KMS-11 (cell line): ENCODE measurements at regions not wholly inside any gene's neighbourhood (a gene's known extent, or its start where the extent isn't known, plus 50 kb on each side); places are given as distances from the start of the nearest gene placed in this dataset.

Experiments used
- H2AFZ ChIP-seq: fragments of 200-600 bp; sonication (generic); 2 replicates; pipeline ENCODE4 v1.6.1; 2016; ENCODE audit warnings: antibody characterized with exemption, mixed run types, low read depth
- H3K27ac ChIP-seq: fragments of 200-600 bp; sonication (generic); 2 replicates; pipeline ENCODE4 v1.6.1; 2016; ENCODE audit warnings: mild to moderate bottlenecking, mixed run types
- H3K27me3 ChIP-seq: fragments of 200-600 bp; sonication (generic); 2 replicates; pipeline ENCODE4 v1.6.1; 2017; ENCODE audit warnings: mild to moderate bottlenecking, low read depth, mixed run types, moderate library complexity; ENCODE audit not compliant: insufficient read depth
- H3K36me3 ChIP-seq: fragments of 200-600 bp; sonication (generic); 2 replicates; pipeline ENCODE4 v1.6.1; 2017; ENCODE audit warnings: mild to moderate bottlenecking, mixed run types; ENCODE audit not compliant: insufficient read depth
- H3K4me1 ChIP-seq: fragments of 200-600 bp; sonication (generic); 2 replicates; pipeline ENCODE4 v1.6.1; 2016; ENCODE audit warnings: mild to moderate bottlenecking, low read depth, mixed run types; ENCODE audit not compliant: poor library complexity, severe bottlenecking
- H3K4me2 ChIP-seq: fragments of 200-600 bp; sonication (generic); 2 replicates; pipeline ENCODE4 v1.7.0; 2016; ENCODE audit warnings: mild to moderate bottlenecking, mixed run types
- H3K4me3 ChIP-seq: fragments of 200-600 bp; sonication (generic); IDR thresholded peaks from 2 replicates; pipeline ENCODE4 v1.6.1; 2017; ENCODE audit warnings: low read depth, low read length, mixed read lengths; ENCODE audit not compliant: insufficient read depth
- H3K79me2 ChIP-seq: fragments of 200-600 bp; sonication (generic); 2 replicates; pipeline ENCODE4 v1.6.1; 2016; ENCODE audit warnings: low read depth, mixed run types; ENCODE audit not compliant: insufficient read depth
- H3K9ac ChIP-seq: fragments of 200-600 bp; sonication (generic); 2 replicates; pipeline ENCODE4 v1.6.1; 2016; ENCODE audit warnings: mild to moderate bottlenecking, mixed run types
- H4K20me1 ChIP-seq: fragments of 200-600 bp; sonication (generic); 2 replicates; pipeline ENCODE4 v1.6.1; 2016; ENCODE audit warnings: mild to moderate bottlenecking, mixed run types; ENCODE audit not compliant: insufficient read depth
- CTCF ChIP-seq: fragments of 200-600 bp; sonication (generic); conservative IDR thresholded peaks from 2 replicates; pipeline ENCODE4 v1.6.1; 2017; ENCODE audit warnings: low read depth, mild to moderate bottlenecking, antibody characterized with exemption, low read length, moderate library complexity, mixed read lengths

- no peak for TF ChIP-seq CTCF
- no peak overlapping the region for H3K4me2 ChIP-seq
- no peak overlapping the region for H3K27ac ChIP-seq
- H3K36me3 ChIP-seq = no peaks in the 10 kb centered on the region
- no peaks in the 10 kb centered on the region for H3K27me3 ChIP-seq
- H3K4me1 ChIP-seq = no peaks in the 10 kb centered on the region
- H4K20me1 ChIP-seq = no peaks in the 10 kb centered on the region
- H3K4me3 ChIP-seq = no peak overlapping the region
- no peak overlapping the region for H2AFZ ChIP-seq
- H3K79me2 ChIP-seq = no peaks in the 10 kb centered on the region
- H3K9ac ChIP-seq = no peak overlapping the region
These were observed 133.1 kb upstream of the CNOT2 start for GRCh38 chr12:70110085-70110484.

GRCh38 chr12:70117670-70118069 is 125.6 kb upstream of the CNOT2 start:
- no peak overlapping the region for H3K4me3 ChIP-seq
- H4K20me1 ChIP-seq = no peaks in the 10 kb centered on the region
- H3K4me2 ChIP-seq = no peak overlapping the region
- no peak overlapping the region for H3K9ac ChIP-seq
- H3K4me1 ChIP-seq = no peaks in the 10 kb centered on the region
- H3K79me2 ChIP-seq = no peaks in the 10 kb centered on the region
- no peaks in the 10 kb centered on the region for H3K36me3 ChIP-seq
- no peaks in the 10 kb centered on the region for H3K27me3 ChIP-seq
- TF ChIP-seq CTCF = no peak
- no peak overlapping the region for H3K27ac ChIP-seq
- no peak overlapping the region for H2AFZ ChIP-seq

- Histone ChIP-seq H4K20me1 (no peaks in the 10 kb centered on the region), H3K79me2 (no peaks in the 10 kb centered on the region), H3K4me3 (no peak overlapping the region), H3K9ac (no peak overlapping the region), H2AFZ (no peak overlapping the region), H3K4me1 (no peaks in the 10 kb centered on the region), H3K27ac (no peak overlapping the region), H3K36me3 (no peaks in the 10 kb centered on the region), H3K4me2 (no peak overlapping the region), H3K27me3 (no peaks in the 10 kb centered on the region)
- no peak for TF ChIP-seq CTCF
These were observed 122.3 kb upstream of the CNOT2 start for GRCh38 chr12:70120970-70121369.

- H3K27me3 ChIP-seq = no peaks in the 10 kb centered on the region
- no peak overlapping the region for H2AFZ ChIP-seq
- no peak overlapping the region for H3K4me2 ChIP-seq
- no peak for TF ChIP-seq CTCF
- no peaks in the 10 kb centered on the region for H3K79me2 ChIP-seq
- H3K4me1 ChIP-seq = no peaks in the 10 kb centered on the region
- H3K36me3 ChIP-seq = no peaks in the 10 kb centered on the region
- H4K20me1 ChIP-seq = no peaks in the 10 kb centered on the region
- H3K9ac ChIP-seq = no peak overlapping the region
- no peak overlapping the region for H3K27ac ChIP-seq
- H3K4me3 ChIP-seq = no peak overlapping the region
These were observed 121.7 kb upstream of the CNOT2 start for GRCh38 chr12:70121562-70121961.

GRCh38 chr12:70122804-70123203 is 120.4 kb upstream of the CNOT2 start:
- Histone ChIP-seq H3K27ac (no peak overlapping the region), H3K27me3 (no peaks in the 10 kb centered on the region), H3K4me1 (no peaks in the 10 kb centered on the region), H3K4me3 (no peak overlapping the region), H3K4me2 (no peak overlapping the region), H4K20me1 (no peaks in the 10 kb centered on the region), H3K9ac (no peak overlapping the region), H3K79me2 (no peaks in the 10 kb centered on the region), H2AFZ (no peak overlapping the region), H3K36me3 (no peaks in the 10 kb centered on the region)
- TF ChIP-seq CTCF = no peak
